Neural cell (in vitro differentiated cells): ENCODE measurements at regions not wholly inside any gene's neighbourhood (a gene's known extent, or its start where the extent isn't known, plus 50 kb on each side); places are given as distances from the start of the nearest gene placed in this dataset.

Source experiments
- H2AFZ ChIP-seq: fragments of 200-600, 300-800 bp; sonication (generic), shearing (Covaris generic); 2 replicates; pipeline ENCODE4 v1.6.0; 2014; ENCODE audit warnings: low read depth, mild to moderate bottlenecking, antibody characterized with exemption, low read length, moderate library complexity
- H3F3A ChIP-seq: fragments of 200-600 bp; shearing (Covaris generic); 2 replicates; pipeline ENCODE4 v1.6.1; 2016; ENCODE audit warnings: mild to moderate bottlenecking, moderate library complexity, mixed read lengths, antibody characterized with exemption, low read length; ENCODE audit not compliant: insufficient read depth, poor library complexity, severe bottlenecking
- H3K27ac ChIP-seq: fragments of 200-600, 300-800 bp; sonication (generic), shearing (Covaris generic); 2 replicates; pipeline ENCODE4 v1.5.1; 2014; ENCODE audit warnings: mild to moderate bottlenecking, low read length, moderate library complexity
- H3K27me3 ChIP-seq: fragments of 300-800, 200-600 bp; sonication (generic), shearing (Covaris generic); 2 replicates; pipeline ENCODE4 v1.6.0; 2014; ENCODE audit warnings: mild to moderate bottlenecking, low read depth, low read length, moderate library complexity; ENCODE audit not compliant: insufficient read depth
- H3K36me3 ChIP-seq: fragments of 300-800, 200-600 bp; sonication (generic), shearing (Covaris generic); 2 replicates; pipeline ENCODE4 v1.5.1; 2014; ENCODE audit warnings: mild to moderate bottlenecking, antibody characterized with exemption, low read length, moderate library complexity; ENCODE audit not compliant: insufficient read depth
- H3K4me2 ChIP-seq: fragments of 300-800, 200-600 bp; sonication (generic), shearing (Covaris generic); 2 replicates; pipeline ENCODE4 v1.6.0; 2014; ENCODE audit warnings: mild to moderate bottlenecking, low read length
- H3K4me3 ChIP-seq: fragments of 300-800, 200-600 bp; sonication (generic), shearing (Covaris generic); 2 replicates; pipeline ENCODE4 v1.5.1; 2014; ENCODE audit warnings: mild to moderate bottlenecking, low read length, moderate library complexity
- H3K79me2 ChIP-seq: fragments of 200-600 bp; shearing (Covaris generic); replicated peaks from 2 replicates; pipeline ENCODE4 v1.6.0; 2014; ENCODE audit warnings: mild to moderate bottlenecking, low read length, moderate library complexity; ENCODE audit not compliant: insufficient read depth
- H3K9ac ChIP-seq: fragments of 300-800, 200-600 bp; sonication (generic), shearing (Covaris generic); 2 replicates; pipeline ENCODE4 v1.6.1; 2016; ENCODE audit warnings: mild to moderate bottlenecking, low read length, mixed read lengths
- H3K9me2 ChIP-seq: fragments of 200-600 bp; shearing (Covaris generic); 2 replicates; pipeline ENCODE4 v1.6.1; 2016; ENCODE audit warnings: mild to moderate bottlenecking, low read length, mixed read lengths; ENCODE audit not compliant: insufficient read depth
- H3K9me3 ChIP-seq: fragments of 200-600, 300-800 bp; sonication (generic), shearing (Covaris generic); 2 replicates; pipeline ENCODE4 v1.6.1; 2016; ENCODE audit warnings: mild to moderate bottlenecking, mixed run types, low read length, moderate library complexity, mixed read lengths
- H4K20me1 ChIP-seq: fragments of 200-600 bp; shearing (Covaris generic); 2 replicates; pipeline ENCODE4 v1.6.1; 2016; ENCODE audit warnings: mild to moderate bottlenecking, mixed run types; ENCODE audit not compliant: insufficient read depth
- CTCF ChIP-seq: fragments of 450-650 bp; IDR thresholded peaks from 2 replicates; pipeline ENCODE4 v1.5.1; 2014; ENCODE audit warnings: antibody characterized with exemption, mild to moderate bottlenecking, moderate library complexity; ENCODE audit not compliant: poor library complexity, severe bottlenecking
- EP300 ChIP-seq: fragments of 450-650 bp; conservative IDR thresholded peaks from 2 replicates; pipeline ENCODE4 v1.6.1; 2014; ENCODE audit warnings: antibody characterized with exemption, mild to moderate bottlenecking, moderate library complexity; ENCODE audit not compliant: poor library complexity, severe bottlenecking
- EZH2 ChIP-seq: fragments of 200-600, 300-800 bp; shearing (Covaris generic), sonication (generic); IDR thresholded peaks from 2 replicates; pipeline ENCODE4 v1.6.1; 2014; ENCODE audit warnings: antibody characterized with exemption, low read length, borderline replicate concordance, mild to moderate bottlenecking; ENCODE audit not compliant: insufficient read depth, poor library complexity, severe bottlenecking
- MXI1 ChIP-seq: fragments of 450-650 bp; conservative IDR thresholded peaks from 2 replicates; pipeline ENCODE4 v1.6.1; 2014; ENCODE audit warnings: antibody characterized with exemption, mild to moderate bottlenecking; ENCODE audit not compliant: poor library complexity, severe bottlenecking
- POLR2AphosphoS5 ChIP-seq: IDR thresholded peaks from 2 replicates; pipeline ENCODE4 v1.6.1; 2012
- RAD21 ChIP-seq: fragments of 450-650 bp; conservative IDR thresholded peaks from 2 replicates; pipeline ENCODE4 v1.6.1; 2014; ENCODE audit warnings: antibody characterized with exemption, mild to moderate bottlenecking, moderate library complexity
- REST ChIP-seq: IDR thresholded peaks from 2 replicates; pipeline ENCODE4 v1.6.1; 2012; ENCODE audit warnings: borderline replicate concordance
- SMC3 ChIP-seq: fragments of 450-650 bp; conservative IDR thresholded peaks from 2 replicates; pipeline ENCODE4 v1.6.1; 2014; ENCODE audit warnings: antibody characterized with exemption, mild to moderate bottlenecking, moderate library complexity; ENCODE audit not compliant: poor library complexity
- TAF1 ChIP-seq: IDR thresholded peaks from 2 replicates; pipeline ENCODE4 v1.6.1; 2012; ENCODE audit warnings: low read depth

- no peaks in the 10 kb centered on the region for H3K79me2 ChIP-seq
- no peak overlapping the region for H3K9ac ChIP-seq
- H4K20me1 ChIP-seq: no peaks in the 10 kb centered on the region
- H3K4me3 ChIP-seq: no peak overlapping the region
- H3F3A ChIP-seq: no peaks in the 10 kb centered on the region
- no peak overlapping the region for H3K4me2 ChIP-seq
- no peak overlapping the region for H3K27ac ChIP-seq
- no peaks in the 10 kb centered on the region for H3K9me3 ChIP-seq
- no peaks in the 10 kb centered on the region for H3K36me3 ChIP-seq
- H2AFZ ChIP-seq: no peak overlapping the region
- H3K27me3 ChIP-seq: no peaks in the 10 kb centered on the region
- H3K9me2 ChIP-seq: no peaks in the 10 kb centered on the region
- no peak for TF ChIP-seq TAF1
- TF ChIP-seq CTCF: no peak
- no peak for TF ChIP-seq RAD21
- no peak for TF ChIP-seq EP300
- no peak for TF ChIP-seq EZH2
- no peak for TF ChIP-seq MXI1
- no peak for TF ChIP-seq SMC3
- TF ChIP-seq POLR2AphosphoS5: no peak
- TF ChIP-seq REST: no peak
These were observed 230.0 kb upstream of the PPP1R3A start for GRCh38 chr7:114148779-114149178.

- Histone ChIP-seq H3K36me3 (no peaks in the 10 kb centered on the region), H3K9me2 (no peaks in the 10 kb centered on the region), H3K4me2 (no peak overlapping the region), H3K27me3 (no peaks in the 10 kb centered on the region), H3F3A (no peaks in the 10 kb centered on the region), H3K79me2 (no peaks in the 10 kb centered on the region), H3K9ac (no peak overlapping the region), H4K20me1 (no peaks in the 10 kb centered on the region), H3K9me3 (no peaks in the 10 kb centered on the region), H3K27ac (no peak overlapping the region), H2AFZ (no peak overlapping the region), H3K4me3 (no peak overlapping the region)
- TF ChIP-seq RAD21 (no peak), SMC3 (no peak), REST (no peak), TAF1 (no peak), MXI1 (no peak), POLR2AphosphoS5 (no peak), CTCF (no peak), EP300 (no peak), EZH2 (no peak)
These were observed 222.6 kb upstream of the PPP1R3A start for GRCh38 chr7:114141415-114141814.
